HG02884 (cell line): ENCODE measurements at regions not wholly inside any gene's neighbourhood (a gene's known extent, or its start where the extent isn't known, plus 50 kb on each side); places are given as distances from the start of the nearest gene placed in this dataset.
"Not testable (repeated sequence)": the region's sequence is repeated elsewhere in the genome, so short reads cannot be mapped to it uniquely, and the experiment has no call there.

ENCODE experiments used
- ATAC-seq: cut with Tn5 transposase; IDR thresholded peaks from one replicate; pipeline ENCODE4 v1.9.1; 2021; ENCODE audit warnings: mild to moderate bottlenecking, moderate library complexity; ENCODE audit not compliant: unreplicated experiment

- ATAC-seq = no peak
Observed at GRCh38 chr21:33974513-33975468, 59.2 kb upstream of the ATP5PO start.

GRCh38 chr21:33973268-33973667 is 57.7 kb upstream of the ATP5PO start:
- ATAC-seq = no peak

GRCh38 chr21:33972539-33972938 is 56.9 kb upstream of the ATP5PO start:
- ATAC-seq = no peak

- ATAC-seq = no peak
Observed at GRCh38 chr21:33971492-33972013, 55.9 kb upstream of the ATP5PO start.

- ATAC-seq = no peak
Observed at GRCh38 chr21:33969581-33969980, 54.0 kb upstream of the ATP5PO start.

GRCh38 chr21:33968995-33969348 is 53.4 kb upstream of the ATP5PO start:
- ATAC-seq = no peak

GRCh38 chr21:33968080-33968994 is 52.7 kb upstream of the ATP5PO start:
- ATAC-seq = no peak

- no peak for ATAC-seq
Observed at GRCh38 chr21:33967086-33967571, 51.5 kb upstream of the ATP5PO start.

- ATAC-seq = no peak
Observed at GRCh38 chr21:33966324-33966949, 50.8 kb upstream of the ATP5PO start.

- ATAC-seq = not testable (repeated sequence)
Observed at GRCh38 chr21:33965662-33966061, 50.1 kb upstream of the ATP5PO start.
